GM19328 (cell line): ENCODE measurements at regions not wholly inside any gene's neighbourhood (a gene's known extent, or its start where the extent isn't known, plus 50 kb on each side); places are given as distances from the start of the nearest gene placed in this dataset.

Source experiments
- ATAC-seq: cut with Tn5 transposase; IDR thresholded peaks from one replicate; pipeline ENCODE4 v1.9.1; 2021; ENCODE audit warnings: mild to moderate bottlenecking, moderate library complexity; ENCODE audit not compliant: unreplicated experiment

GRCh38 chr11:26204839-26205238 is 127.1 kb upstream of the ANO3 start:
- no peak for ATAC-seq

- ATAC-seq: no peak
Measured at GRCh38 chr11:26219183-26220117, 112.5 kb upstream of the ANO3 start.

- no peak for ATAC-seq
Measured at GRCh38 chr11:26225646-26226045, 106.3 kb upstream of the ANO3 start.

GRCh38 chr11:26227301-26227746 is 104.6 kb upstream of the ANO3 start:
- peak; percentile 81 for ATAC-seq

- ATAC-seq: no peak
Measured at GRCh38 chr11:26227883-26228502, 103.9 kb upstream of the ANO3 start.

GRCh38 chr11:26228778-26229177 is 103.2 kb upstream of the ANO3 start:
- no peak for ATAC-seq

- no peak for ATAC-seq
Measured at GRCh38 chr11:26229257-26229656, 102.7 kb upstream of the ANO3 start.

- no peak for ATAC-seq
Measured at GRCh38 chr11:26229981-26230380, 101.9 kb upstream of the ANO3 start.

GRCh38 chr11:26231252-26231661 is 100.7 kb upstream of the ANO3 start:
- ATAC-seq: no peak

- ATAC-seq: no peak
Measured at GRCh38 chr11:26234451-26234850, 97.5 kb upstream of the ANO3 start.

- ATAC-seq: no peak
Measured at GRCh38 chr11:26243426-26243825, 88.5 kb upstream of the ANO3 start.

- ATAC-seq: no peak
Measured at GRCh38 chr11:26244207-26244606, 87.7 kb upstream of the ANO3 start.

GRCh38 chr11:26245046-26245445 is 86.9 kb upstream of the ANO3 start:
- ATAC-seq: no peak

- no peak for ATAC-seq
Measured at GRCh38 chr11:26247340-26247739, 84.6 kb upstream of the ANO3 start.

- ATAC-seq: no peak
Measured at GRCh38 chr11:26248661-26249060, 83.3 kb upstream of the ANO3 start.

- no peak for ATAC-seq
Measured at GRCh38 chr11:26254378-26254777, 77.6 kb upstream of the ANO3 start.

GRCh38 chr11:26263769-26264168 is 68.2 kb upstream of the ANO3 start:
- ATAC-seq: no peak

- no peak for ATAC-seq
Measured at GRCh38 chr11:26264266-26264665, 67.7 kb upstream of the ANO3 start.

- ATAC-seq: no peak
Measured at GRCh38 chr11:26268980-26269660, 62.8 kb upstream of the ANO3 start.

GRCh38 chr11:26271666-26272065 is 60.3 kb upstream of the ANO3 start:
- no peak for ATAC-seq

GRCh38 chr11:26276798-26277424 is 55.0 kb upstream of the ANO3 start:
- peak; percentile 83 for ATAC-seq
